ENCODE measurements at regions not wholly inside any gene's neighbourhood (a gene's known extent, or its start where the extent isn't known, plus 50 kb on each side); places are given as distances from the start of the nearest gene placed in this dataset.

DNA sequence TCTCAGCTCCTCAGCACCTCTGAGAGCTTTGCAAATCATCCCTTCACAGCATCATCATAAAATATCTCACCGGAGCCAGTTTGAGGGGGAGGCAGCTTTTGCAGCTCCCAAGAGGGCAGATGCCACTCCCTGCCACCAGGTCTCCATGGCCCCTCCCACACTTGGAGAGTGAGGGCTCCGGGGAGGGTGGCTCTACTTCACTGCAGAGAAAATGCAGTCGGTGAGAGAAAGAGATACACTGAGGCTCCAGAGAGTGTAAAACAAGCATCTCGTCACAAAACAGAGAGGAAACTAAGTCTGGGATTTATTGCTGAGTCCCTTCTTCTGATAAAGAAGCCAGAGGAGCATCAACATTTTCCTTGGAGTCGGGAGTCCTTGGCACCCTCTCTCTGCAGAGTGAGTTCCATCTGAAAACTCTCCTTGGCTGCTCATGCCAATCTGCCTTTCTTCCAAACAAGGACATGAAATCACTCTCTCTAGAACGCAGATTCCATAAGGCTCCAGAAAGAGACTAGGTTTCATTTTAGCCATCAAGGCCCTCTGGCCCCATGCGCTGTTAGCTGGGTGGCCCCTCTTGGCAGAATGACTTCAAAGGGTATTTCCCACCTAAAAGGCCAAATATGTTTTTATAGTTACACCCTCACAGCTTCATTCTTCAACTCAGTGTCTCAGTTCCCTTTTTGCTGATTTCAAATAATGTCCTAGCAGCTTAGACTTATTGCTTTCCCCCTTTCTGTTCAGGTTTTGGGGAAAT lies 70.6 kb upstream of the F13A1 start:
- Histone ChIP-seq H3K4me1 (peaks cover 10% of the 10 kb centered on the region), H3K4me3 (no peak overlapping the region), H3K36me3 (no peaks in the 10 kb centered on the region), H3K27ac (no peak overlapping the region), H3K27me3 (ENCODE audit: low read depth) (no peaks in the 10 kb centered on the region), H3K9me3 (no peaks in the 10 kb centered on the region)
- no peak for ATAC-seq
- intact Hi-C loops (cut with DNase I): no loop called here
- DNase-seq: no peak
- TF ChIP-seq CTCF (IDR thresholded peaks at IDR 0.05): no peak

GRCh38 chr6:6392214-6393068 lies 72.0 kb upstream of the F13A1 start:
- H3K9me3 ChIP-seq: no peaks in the 10 kb centered on the region
- H3K4me1 ChIP-seq: peaks cover 10% of the 10 kb centered on the region
- ATAC-seq (no peak), DNase-seq (no peak)
- H3K4me3 ChIP-seq: no peak overlapping the region
- H3K36me3 ChIP-seq: no peaks in the 10 kb centered on the region
- TF ChIP-seq CTCF (IDR thresholded peaks at IDR 0.05): no peak
- no peak overlapping the region for H3K27ac ChIP-seq
- intact Hi-C loops (cut with DNase I): no loop called here
- H3K27me3 ChIP-seq (ENCODE audit: low read depth): no peaks in the 10 kb centered on the region

GRCh38 chr6:6393069-6393529 lies 72.6 kb upstream of the F13A1 start:
- H3K4me3 ChIP-seq: no peak overlapping the region
- H3K27me3 ChIP-seq (ENCODE audit: low read depth): no peaks in the 10 kb centered on the region
- H3K9me3 ChIP-seq: no peaks in the 10 kb centered on the region
- H3K27ac ChIP-seq: no peak overlapping the region
- ATAC-seq (no peak), DNase-seq (no peak)
- no peak for TF ChIP-seq CTCF (IDR thresholded peaks at IDR 0.05)
- no peaks in the 10 kb centered on the region for H3K36me3 ChIP-seq
- intact Hi-C loops (cut with DNase I): no loop called here
- peaks cover 10% of the 10 kb centered on the region for H3K4me1 ChIP-seq

DNA sequence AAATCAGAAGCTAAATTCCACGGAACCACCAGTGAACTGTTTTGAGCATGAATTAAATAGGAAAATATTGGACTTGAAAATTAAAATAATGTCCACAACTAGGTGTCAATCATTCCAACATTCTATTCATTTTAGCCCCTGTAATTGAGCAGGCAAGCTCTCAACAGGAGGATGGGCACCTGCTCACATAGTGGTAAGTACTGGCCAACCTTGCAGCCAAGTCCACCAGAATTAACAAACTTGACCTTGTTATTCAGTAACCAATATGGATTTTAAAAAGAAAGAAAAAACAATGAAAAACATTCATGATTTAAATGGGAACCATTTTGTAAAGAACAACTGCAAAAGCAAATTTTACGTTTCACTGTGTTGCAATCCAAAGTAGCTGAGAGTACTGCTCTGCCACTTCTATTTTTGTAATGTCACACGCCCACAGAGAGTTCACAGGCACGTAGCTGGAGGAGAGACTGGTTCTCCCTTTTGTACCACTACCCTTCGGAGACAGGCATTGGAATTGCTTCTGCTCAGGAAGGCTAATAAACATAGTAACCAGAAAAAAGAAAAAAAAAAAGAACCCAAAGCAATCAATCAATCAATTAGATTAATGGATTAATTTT lies 75.2 kb upstream of the F13A1 start:
- ATAC-seq (peak; percentile 72 to 82), DNase-seq (no peak)
- no peak overlapping the region for H3K27ac ChIP-seq
- no peaks in the 10 kb centered on the region for H3K27me3 ChIP-seq (ENCODE audit: low read depth)
- TF ChIP-seq CTCF (IDR thresholded peaks at IDR 0.05): no peak
- no peaks in the 10 kb centered on the region for H3K9me3 ChIP-seq
- H3K4me1 ChIP-seq: peaks cover 10% of the 10 kb centered on the region
- H3K4me3 ChIP-seq: no peak overlapping the region
- intact Hi-C loops (cut with DNase I): no loop called here
- H3K36me3 ChIP-seq: no peaks in the 10 kb centered on the region

- intact Hi-C loops (cut with DNase I): no loop called here
- no peaks in the 10 kb centered on the region for H3K36me3 ChIP-seq
- H3K27me3 ChIP-seq (ENCODE audit: low read depth): no peaks in the 10 kb centered on the region
- H3K27ac ChIP-seq: no peak overlapping the region
- no peak for TF ChIP-seq CTCF (IDR thresholded peaks at IDR 0.05)
- H3K4me3 ChIP-seq: no peak overlapping the region
- H3K4me1 ChIP-seq: peaks cover 10% of the 10 kb centered on the region
- no peak for DNase-seq
- ATAC-seq: no peak
- H3K9me3 ChIP-seq: no peaks in the 10 kb centered on the region
These were observed 77.4 kb upstream of the F13A1 start for GRCh38 chr6:6397842-6398241.
